ENCODE measurements at regions not wholly inside any gene's neighbourhood (a gene's known extent, or its start where the extent isn't known, plus 50 kb on each side); places are given as distances from the start of the nearest gene placed in this dataset.

DNA sequence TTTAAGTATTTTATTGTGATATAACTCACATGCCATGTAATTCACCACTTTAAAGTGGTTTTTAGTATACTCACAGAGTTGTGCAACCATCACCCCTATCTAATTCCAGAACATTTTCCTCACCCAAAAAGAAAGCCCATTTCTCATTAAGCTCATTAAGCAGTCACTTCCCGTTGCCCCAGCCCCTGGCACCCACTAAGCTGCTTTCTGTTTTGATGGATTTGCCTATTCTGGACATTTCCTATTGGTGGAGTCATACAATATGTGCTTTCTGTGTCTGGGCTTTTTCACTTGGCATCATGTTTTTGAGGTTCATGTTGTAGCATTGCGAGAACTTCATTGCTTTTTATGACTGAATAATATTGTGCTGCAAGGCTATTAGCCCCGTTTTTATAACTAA lies 66.0 kb downstream of the ARL6IP4 start:
- ChIA-PET POLR2A (no interaction called here), CTCF (ENCODE audit: low intra/inter-chr PET ratio, low total read pairs) (interaction anchor here (1.1 kb wide), 1 partner anchor 192 kb away, joined by 3 read pairs; no protein-coding TSS in a partner anchor)
- intact Hi-C loops (cut with micrococcal nuclease; ENCODE audit: unreplicated experiment), result no loop called here
- TF ChIP-seq TEAD2 (CRISPR knock-in tag; IDR thresholded peaks at IDR 0.05) (no peak), NR1H2 (CRISPR knock-in tag; IDR thresholded peaks at IDR 0.05; ENCODE audit: borderline replicate concordance, low read depth) (no peak), ZNF564 (CRISPR knock-in tag; IDR thresholded peaks at IDR 0.05) (no peak), ISX (CRISPR knock-in tag; conservative IDR thresholded peaks at IDR 0.05) (no peak), ZNF224 (CRISPR knock-in tag; IDR thresholded peaks at IDR 0.05) (no peak), ZC3H13 (CRISPR knock-in tag; IDR thresholded peaks at IDR 0.05) (no peak), FOXK1 (CRISPR knock-in tag; IDR thresholded peaks at IDR 0.05; ENCODE audit: borderline replicate concordance, low read depth) (no peak), SYNCRIP (IDR thresholded peaks at IDR 0.05; ENCODE audit: insufficient read depth, low read depth, low read length) (no peak), AKAP8 (CRISPR knock-in tag; IDR thresholded peaks at IDR 0.05) (no peak), ZNF30 (CRISPR knock-in tag; IDR thresholded peaks at IDR 0.05) (no peak), ZNF747 (CRISPR knock-in tag; IDR thresholded peaks at IDR 0.05; ENCODE audit: borderline replicate concordance) (no peak), PCBP1 (IDR thresholded peaks at IDR 0.05; ENCODE audit: borderline replicate concordance, low read depth, low read length) (no peak), NR2F2 (IDR thresholded peaks at IDR 0.05; ENCODE audit: borderline replicate concordance, low read depth) (no peak), MAFF (IDR thresholded peaks at IDR 0.05; ENCODE audit: low read depth, low read length) (no peak), ZBTB42 (CRISPR knock-in tag; IDR thresholded peaks at IDR 0.05) (no peak), ZNF562 (CRISPR knock-in tag; IDR thresholded peaks at IDR 0.05; ENCODE audit: borderline replicate concordance) (no peak), ZNF766 (CRISPR knock-in tag; IDR thresholded peaks at IDR 0.05; ENCODE audit: borderline replicate concordance) (no peak), ZNF672 (CRISPR knock-in tag; IDR thresholded peaks at IDR 0.05) (no peak)
- TF ChIP-seq, protein P1, sequence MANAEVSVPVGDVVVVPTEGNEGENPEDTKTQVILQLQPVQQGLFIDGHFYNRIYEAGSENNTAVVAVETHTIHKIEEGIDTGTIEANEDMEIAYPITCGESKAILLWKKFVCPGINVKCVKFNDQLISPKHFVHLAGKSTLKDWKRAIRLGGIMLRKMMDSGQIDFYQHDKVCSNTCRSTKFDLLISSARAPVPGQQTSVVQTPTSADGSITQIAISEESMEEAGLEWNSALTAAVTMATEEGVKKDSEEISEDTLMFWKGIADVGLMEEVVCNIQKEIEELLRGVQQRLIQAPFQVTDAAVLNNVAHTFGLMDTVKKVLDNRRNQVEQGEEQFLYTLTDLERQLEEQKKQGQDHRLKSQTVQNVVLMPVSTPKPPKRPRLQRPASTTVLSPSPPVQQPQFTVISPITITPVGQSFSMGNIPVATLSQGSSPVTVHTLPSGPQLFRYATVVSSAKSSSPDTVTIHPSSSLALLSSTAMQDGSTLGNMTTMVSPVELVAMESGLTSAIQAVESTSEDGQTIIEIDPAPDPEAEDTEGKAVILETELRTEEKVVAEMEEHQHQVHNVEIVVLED (CRISPR knock-in tag; IDR thresholded peaks at IDR 0.05; ENCODE audit: borderline replicate concordance), result no peak
- TF ChIP-seq, protein P2, sequence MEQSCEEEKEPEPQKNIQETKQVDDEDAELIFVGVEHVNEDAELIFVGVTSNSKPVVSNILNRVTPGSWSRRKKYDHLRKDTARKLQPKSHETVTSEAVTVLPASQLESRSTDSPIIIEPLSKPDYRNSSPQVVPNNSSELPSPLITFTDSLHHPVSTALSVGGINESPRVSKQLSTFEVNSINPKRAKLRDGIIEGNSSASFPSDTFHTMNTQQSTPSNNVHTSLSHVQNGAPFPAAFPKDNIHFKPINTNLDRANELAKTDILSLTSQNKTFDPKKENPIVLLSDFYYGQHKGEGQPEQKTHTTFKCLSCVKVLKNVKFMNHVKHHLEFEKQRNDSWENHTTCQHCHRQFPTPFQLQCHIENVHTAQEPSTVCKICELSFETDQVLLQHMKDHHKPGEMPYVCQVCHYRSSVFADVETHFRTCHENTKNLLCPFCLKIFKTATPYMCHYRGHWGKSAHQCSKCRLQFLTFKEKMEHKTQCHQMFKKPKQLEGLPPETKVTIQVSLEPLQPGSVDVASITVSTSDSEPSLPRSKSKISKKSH (CRISPR knock-in tag; IDR thresholded peaks at IDR 0.05; ENCODE audit: borderline replicate concordance), result no peak
- Histone ChIP-seq H3K4me1 (ENCODE audit: insufficient read depth, low read length) (0 out of 2 replicates have a peak, but pooled peaks cover 5% of the 10 kb centered on the region), H3K27me3 (ENCODE audit: control insufficient read depth in 1 of 2, insufficient read depth in 2 of 2, low read length in 2 of 2) (no peaks in the 10 kb centered on the region), H3K27ac (ENCODE audit: extremely low read length, insufficient read depth, low read length) (no peak overlapping the region), H3K9me3 (ENCODE audit: low read length) (no peaks in the 10 kb centered on the region), H3K36me3 (replicated peaks in 1 of 2; ENCODE audit: control insufficient read depth in 1 of 2, insufficient read depth in 2 of 2, low read length in 2 of 2) (no peaks in the 10 kb centered on the region), H3K79me2 (ENCODE audit: insufficient read depth, low read length) (no peaks in the 10 kb centered on the region), H3K9ac (ENCODE audit: insufficient read depth, low read depth, low read length) (no peak overlapping the region), H2AFZ (ENCODE audit: low read length) (no peak overlapping the region), H3K4me2 (ENCODE audit: low read depth, low read length) (no peak overlapping the region), H4K20me1 (ENCODE audit: insufficient read depth, low read length) (no peaks in the 10 kb centered on the region), H3K4me3 (replicated peaks in 1 of 3; ENCODE audit: insufficient read depth in 1 of 3, low read depth in 2 of 3, low read length in 3 of 3) (no peak overlapping the region)
- 90% methylated on average over 3 of the region's 3 CpGs for WGBS (ENCODE audit: low lambda C conversion rate)
- DNase-seq (ENCODE audit: low spot score), result no peak
- no peak for FAIRE-seq
- BruUV-seq (replicated peaks), result no TSS peak
- in situ Hi-C loops (cut with HindIII; ENCODE audit: extremely low pct_ligation_motif_present, low pct_unique_long_range_greater_than_20kb), result no loop called here
- no peak for ATAC-seq

All from HepG2 (cell line).